ENCODE measurements at regions not wholly inside any gene's neighbourhood (a gene's known extent, or its start where the extent isn't known, plus 50 kb on each side); places are given as distances from the start of the nearest gene placed in this dataset.

- no peak for TF ChIP-seq IRF5 (IDR thresholded peaks at IDR 0.05; ENCODE audit: borderline replicate concordance)
- no peak for TF ChIP-seq GABPA (IDR thresholded peaks at IDR 0.05; ENCODE audit: low read depth)
- TF ChIP-seq, protein P1, sequence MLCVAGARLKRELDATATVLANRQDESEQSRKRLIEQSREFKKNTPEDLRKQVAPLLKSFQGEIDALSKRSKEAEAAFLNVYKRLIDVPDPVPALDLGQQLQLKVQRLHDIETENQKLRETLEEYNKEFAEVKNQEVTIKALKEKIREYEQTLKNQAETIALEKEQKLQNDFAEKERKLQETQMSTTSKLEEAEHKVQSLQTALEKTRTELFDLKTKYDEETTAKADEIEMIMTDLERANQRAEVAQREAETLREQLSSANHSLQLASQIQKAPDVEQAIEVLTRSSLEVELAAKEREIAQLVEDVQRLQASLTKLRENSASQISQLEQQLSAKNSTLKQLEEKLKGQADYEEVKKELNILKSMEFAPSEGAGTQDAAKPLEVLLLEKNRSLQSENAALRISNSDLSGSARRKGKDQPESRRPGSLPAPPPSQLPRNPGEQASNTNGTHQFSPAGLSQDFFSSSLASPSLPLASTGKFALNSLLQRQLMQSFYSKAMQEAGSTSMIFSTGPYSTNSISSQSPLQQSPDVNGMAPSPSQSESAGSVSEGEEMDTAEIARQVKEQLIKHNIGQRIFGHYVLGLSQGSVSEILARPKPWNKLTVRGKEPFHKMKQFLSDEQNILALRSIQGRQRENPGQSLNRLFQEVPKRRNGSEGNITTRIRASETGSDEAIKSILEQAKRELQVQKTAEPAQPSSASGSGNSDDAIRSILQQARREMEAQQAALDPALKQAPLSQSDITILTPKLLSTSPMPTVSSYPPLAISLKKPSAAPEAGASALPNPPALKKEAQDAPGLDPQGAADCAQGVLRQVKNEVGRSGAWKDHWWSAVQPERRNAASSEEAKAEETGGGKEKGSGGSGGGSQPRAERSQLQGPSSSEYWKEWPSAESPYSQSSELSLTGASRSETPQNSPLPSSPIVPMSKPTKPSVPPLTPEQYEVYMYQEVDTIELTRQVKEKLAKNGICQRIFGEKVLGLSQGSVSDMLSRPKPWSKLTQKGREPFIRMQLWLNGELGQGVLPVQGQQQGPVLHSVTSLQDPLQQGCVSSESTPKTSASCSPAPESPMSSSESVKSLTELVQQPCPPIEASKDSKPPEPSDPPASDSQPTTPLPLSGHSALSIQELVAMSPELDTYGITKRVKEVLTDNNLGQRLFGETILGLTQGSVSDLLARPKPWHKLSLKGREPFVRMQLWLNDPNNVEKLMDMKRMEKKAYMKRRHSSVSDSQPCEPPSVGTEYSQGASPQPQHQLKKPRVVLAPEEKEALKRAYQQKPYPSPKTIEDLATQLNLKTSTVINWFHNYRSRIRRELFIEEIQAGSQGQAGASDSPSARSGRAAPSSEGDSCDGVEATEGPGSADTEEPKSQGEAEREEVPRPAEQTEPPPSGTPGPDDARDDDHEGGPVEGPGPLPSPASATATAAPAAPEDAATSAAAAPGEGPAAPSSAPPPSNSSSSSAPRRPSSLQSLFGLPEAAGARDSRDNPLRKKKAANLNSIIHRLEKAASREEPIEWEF (IDR thresholded peaks at IDR 0.05; ENCODE audit: insufficient replicate concordance, low read depth, low read length): no peak
- TF ChIP-seq, protein P2, sequence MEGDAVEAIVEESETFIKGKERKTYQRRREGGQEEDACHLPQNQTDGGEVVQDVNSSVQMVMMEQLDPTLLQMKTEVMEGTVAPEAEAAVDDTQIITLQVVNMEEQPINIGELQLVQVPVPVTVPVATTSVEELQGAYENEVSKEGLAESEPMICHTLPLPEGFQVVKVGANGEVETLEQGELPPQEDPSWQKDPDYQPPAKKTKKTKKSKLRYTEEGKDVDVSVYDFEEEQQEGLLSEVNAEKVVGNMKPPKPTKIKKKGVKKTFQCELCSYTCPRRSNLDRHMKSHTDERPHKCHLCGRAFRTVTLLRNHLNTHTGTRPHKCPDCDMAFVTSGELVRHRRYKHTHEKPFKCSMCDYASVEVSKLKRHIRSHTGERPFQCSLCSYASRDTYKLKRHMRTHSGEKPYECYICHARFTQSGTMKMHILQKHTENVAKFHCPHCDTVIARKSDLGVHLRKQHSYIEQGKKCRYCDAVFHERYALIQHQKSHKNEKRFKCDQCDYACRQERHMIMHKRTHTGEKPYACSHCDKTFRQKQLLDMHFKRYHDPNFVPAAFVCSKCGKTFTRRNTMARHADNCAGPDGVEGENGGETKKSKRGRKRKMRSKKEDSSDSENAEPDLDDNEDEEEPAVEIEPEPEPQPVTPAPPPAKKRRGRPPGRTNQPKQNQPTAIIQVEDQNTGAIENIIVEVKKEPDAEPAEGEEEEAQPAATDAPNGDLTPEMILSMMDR (IDR thresholded peaks at IDR 0.05 in 2 of 3, conservative IDR thresholded peaks at IDR 0.05 in 1 of 3; ENCODE audit: control insufficient read depth in 2 of 3, extremely low read depth in 1 of 3, insufficient read depth in 1 of 3, low read depth in 3 of 3, low read length in 3 of 3): no peak
These were observed 73.2 kb upstream of the GPC1 start for GRCh38 chr2:240362216-240362755.

All from GM12878 (cell line).